ENCODE measurements at regions not wholly inside any gene's neighbourhood (a gene's known extent, or its start where the extent isn't known, plus 50 kb on each side); places are given as distances from the start of the nearest gene placed in this dataset.

DNA sequence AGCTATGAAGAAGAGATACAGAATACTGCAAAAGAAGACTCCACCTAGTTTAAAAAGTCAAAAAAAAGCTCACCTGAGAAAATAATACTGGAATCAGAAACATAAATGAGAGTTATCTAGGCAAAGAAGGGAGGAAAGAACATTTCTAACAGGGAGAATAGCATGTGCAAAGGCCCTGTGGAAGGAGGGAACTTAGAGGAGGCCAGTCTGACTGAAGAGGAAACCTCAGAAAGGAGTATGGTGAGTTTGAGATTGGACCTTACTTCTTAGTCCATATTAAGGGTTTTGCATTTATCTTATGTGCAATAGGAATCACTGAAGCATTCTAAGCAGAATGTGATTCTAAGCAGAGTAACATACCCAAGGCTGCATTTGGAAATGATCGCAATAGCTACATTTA is 193.2 kb downstream of the LNPK start:
- TF ChIP-seq YY1 (IDR thresholded peaks at IDR 0.05; ENCODE audit: low read depth) (no peak), RAD21 (IDR thresholded peaks at IDR 0.05; ENCODE audit: low read depth) (no peak), TEAD4 (IDR thresholded peaks at IDR 0.05) (no peak), ZBTB7A (IDR thresholded peaks at IDR 0.05; ENCODE audit: low read depth) (no peak), TAF1 (IDR thresholded peaks at IDR 0.05; ENCODE audit: low read depth) (no peak), NFIC (IDR thresholded peaks at IDR 0.05) (no peak), FOXM1 (IDR thresholded peaks at IDR 0.05; ENCODE audit: borderline replicate concordance, low read depth) (no peak), CREB1 (IDR thresholded peaks at IDR 0.05; ENCODE audit: low read depth) (no peak), CEBPB (IDR thresholded peaks at IDR 0.05) (no peak)
- TF ChIP-seq, protein P1, sequence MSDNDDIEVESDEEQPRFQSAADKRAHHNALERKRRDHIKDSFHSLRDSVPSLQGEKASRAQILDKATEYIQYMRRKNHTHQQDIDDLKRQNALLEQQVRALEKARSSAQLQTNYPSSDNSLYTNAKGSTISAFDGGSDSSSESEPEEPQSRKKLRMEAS (IDR thresholded peaks at IDR 0.05) = no peak
- TF ChIP-seq, protein P2, sequence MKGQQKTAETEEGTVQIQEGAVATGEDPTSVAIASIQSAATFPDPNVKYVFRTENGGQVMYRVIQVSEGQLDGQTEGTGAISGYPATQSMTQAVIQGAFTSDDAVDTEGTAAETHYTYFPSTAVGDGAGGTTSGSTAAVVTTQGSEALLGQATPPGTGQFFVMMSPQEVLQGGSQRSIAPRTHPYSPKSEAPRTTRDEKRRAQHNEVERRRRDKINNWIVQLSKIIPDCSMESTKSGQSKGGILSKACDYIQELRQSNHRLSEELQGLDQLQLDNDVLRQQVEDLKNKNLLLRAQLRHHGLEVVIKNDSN (IDR thresholded peaks at IDR 0.05) = no peak

DNA sequence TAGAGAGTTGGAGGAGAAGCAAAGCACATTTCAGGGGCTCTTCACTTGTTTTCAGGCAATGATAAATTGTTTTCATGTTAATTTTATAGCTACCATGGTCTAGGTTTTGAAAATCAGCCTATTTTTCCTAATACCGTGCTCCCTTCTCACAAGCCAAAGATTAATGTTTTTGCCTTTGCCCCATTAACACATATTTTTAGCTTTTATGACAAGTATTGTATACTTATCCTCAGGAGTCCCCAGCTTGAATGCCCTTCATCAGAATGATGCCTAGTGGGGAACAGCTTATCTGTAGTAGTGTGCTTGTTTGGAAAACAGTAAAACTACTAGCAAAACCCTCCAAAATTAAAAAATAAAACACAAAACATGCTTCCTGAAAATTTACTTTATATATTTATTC is 194.0 kb downstream of the LNPK start:
- no peak for TF ChIP-seq EGR1 (IDR thresholded peaks at IDR 0.05)
- TF ChIP-seq TEAD4 (IDR thresholded peaks at IDR 0.05) = no peak
- TF ChIP-seq RAD21 (IDR thresholded peaks at IDR 0.05; ENCODE audit: low read depth) = no peak
- no peak for TF ChIP-seq FOXM1 (IDR thresholded peaks at IDR 0.05; ENCODE audit: borderline replicate concordance, low read depth)
- TF ChIP-seq, protein P1 (IDR thresholded peaks at IDR 0.05) = no peak
- TF ChIP-seq ZBTB7A (IDR thresholded peaks at IDR 0.05; ENCODE audit: low read depth) = no peak
- no peak for TF ChIP-seq EP300 (IDR thresholded peaks at IDR 0.05; ENCODE audit: borderline replicate concordance)
- TF ChIP-seq YY1 (IDR thresholded peaks at IDR 0.05; ENCODE audit: low read depth) = no peak
- TF ChIP-seq CEBPB (IDR thresholded peaks at IDR 0.05) = no peak
- TF ChIP-seq, protein P2 (IDR thresholded peaks at IDR 0.05) = no peak
- TF ChIP-seq TCF12 (IDR thresholded peaks at IDR 0.05; ENCODE audit: low read depth) = no peak
- TF ChIP-seq, protein P3, sequence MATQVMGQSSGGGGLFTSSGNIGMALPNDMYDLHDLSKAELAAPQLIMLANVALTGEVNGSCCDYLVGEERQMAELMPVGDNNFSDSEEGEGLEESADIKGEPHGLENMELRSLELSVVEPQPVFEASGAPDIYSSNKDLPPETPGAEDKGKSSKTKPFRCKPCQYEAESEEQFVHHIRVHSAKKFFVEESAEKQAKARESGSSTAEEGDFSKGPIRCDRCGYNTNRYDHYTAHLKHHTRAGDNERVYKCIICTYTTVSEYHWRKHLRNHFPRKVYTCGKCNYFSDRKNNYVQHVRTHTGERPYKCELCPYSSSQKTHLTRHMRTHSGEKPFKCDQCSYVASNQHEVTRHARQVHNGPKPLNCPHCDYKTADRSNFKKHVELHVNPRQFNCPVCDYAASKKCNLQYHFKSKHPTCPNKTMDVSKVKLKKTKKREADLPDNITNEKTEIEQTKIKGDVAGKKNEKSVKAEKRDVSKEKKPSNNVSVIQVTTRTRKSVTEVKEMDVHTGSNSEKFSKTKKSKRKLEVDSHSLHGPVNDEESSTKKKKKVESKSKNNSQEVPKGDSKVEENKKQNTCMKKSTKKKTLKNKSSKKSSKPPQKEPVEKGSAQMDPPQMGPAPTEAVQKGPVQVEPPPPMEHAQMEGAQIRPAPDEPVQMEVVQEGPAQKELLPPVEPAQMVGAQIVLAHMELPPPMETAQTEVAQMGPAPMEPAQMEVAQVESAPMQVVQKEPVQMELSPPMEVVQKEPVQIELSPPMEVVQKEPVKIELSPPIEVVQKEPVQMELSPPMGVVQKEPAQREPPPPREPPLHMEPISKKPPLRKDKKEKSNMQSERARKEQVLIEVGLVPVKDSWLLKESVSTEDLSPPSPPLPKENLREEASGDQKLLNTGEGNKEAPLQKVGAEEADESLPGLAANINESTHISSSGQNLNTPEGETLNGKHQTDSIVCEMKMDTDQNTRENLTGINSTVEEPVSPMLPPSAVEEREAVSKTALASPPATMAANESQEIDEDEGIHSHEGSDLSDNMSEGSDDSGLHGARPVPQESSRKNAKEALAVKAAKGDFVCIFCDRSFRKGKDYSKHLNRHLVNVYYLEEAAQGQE (IDR thresholded peaks at IDR 0.05; ENCODE audit: low read depth) = no peak
- no peak for TF ChIP-seq CREB1 (IDR thresholded peaks at IDR 0.05; ENCODE audit: low read depth)
- TF ChIP-seq NFIC (IDR thresholded peaks at IDR 0.05) = no peak
- TF ChIP-seq TAF1 (IDR thresholded peaks at IDR 0.05; ENCODE audit: low read depth) = no peak

DNA sequence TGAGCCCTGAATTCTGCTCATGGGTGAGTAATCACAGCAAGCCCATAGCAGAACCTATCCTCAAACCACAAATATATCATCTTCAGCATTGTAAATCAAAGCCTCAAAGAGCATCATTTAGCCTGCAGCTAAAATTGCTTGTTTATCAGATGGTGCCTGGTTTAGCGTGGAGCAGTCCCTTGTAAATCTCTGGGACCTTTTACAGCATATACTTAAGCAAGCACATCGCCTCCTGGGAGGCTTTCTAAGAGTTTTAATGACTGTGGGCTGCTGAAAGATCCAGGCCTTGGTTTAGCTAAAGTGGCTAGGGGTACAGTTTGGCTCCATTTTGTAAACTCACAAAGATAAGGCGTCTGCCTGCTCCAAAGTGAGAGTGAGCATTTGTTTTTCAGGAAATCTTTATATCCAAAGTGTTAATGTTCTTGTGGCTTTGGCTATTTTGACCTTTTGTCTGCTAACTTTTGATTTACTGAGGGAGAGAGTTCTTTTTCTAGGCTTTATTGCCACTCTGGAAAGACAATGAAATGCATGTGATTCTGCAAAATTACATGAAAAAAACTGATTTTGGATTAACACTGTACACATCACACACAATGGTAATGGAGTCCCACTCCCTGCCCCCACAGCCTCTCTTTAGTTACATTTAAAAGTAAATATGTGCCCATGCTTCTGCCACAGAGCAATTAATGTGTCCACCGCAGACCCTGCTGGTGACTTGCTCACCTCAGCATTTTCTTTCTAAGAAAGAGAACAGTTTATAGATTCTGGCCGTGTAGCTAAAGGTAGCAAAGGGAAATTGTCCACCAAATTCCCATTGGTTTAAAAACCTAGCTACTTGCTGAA is 194.8 kb downstream of the LNPK start:
- TF ChIP-seq, protein P2 (IDR thresholded peaks at IDR 0.05) = no peak
- no peak for TF ChIP-seq TCF12 (IDR thresholded peaks at IDR 0.05; ENCODE audit: low read depth)
- TF ChIP-seq ZBTB7A (IDR thresholded peaks at IDR 0.05; ENCODE audit: low read depth) = no peak
- TF ChIP-seq EGR1 (IDR thresholded peaks at IDR 0.05) = no peak
- no peak for TF ChIP-seq CEBPB (IDR thresholded peaks at IDR 0.05)
- TF ChIP-seq, protein P1 (IDR thresholded peaks at IDR 0.05) = no peak
- TF ChIP-seq YY1 (IDR thresholded peaks at IDR 0.05; ENCODE audit: low read depth) = no peak

DNA sequence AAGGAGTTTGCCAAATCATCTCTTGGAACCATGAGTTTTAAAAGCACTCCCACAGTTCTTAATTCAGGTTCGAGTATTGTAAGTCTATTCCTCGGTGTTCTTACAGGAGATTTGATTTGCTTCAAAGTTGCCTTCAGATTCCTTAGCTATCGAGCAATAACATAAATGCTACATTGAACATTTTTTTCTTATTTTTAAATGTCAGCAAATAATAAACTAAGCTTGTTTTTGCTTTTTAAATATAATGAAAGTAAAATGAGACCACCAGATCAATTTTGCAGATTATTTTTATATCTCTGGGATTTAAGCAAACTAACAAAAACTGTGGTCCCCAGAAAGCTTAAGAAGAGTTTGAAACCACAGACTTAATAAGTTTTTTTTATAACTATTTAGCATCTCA is 195.5 kb downstream of the LNPK start:
- TF ChIP-seq CEBPB (IDR thresholded peaks at IDR 0.05) (no peak), CREB1 (IDR thresholded peaks at IDR 0.05; ENCODE audit: low read depth) (no peak), TCF12 (IDR thresholded peaks at IDR 0.05; ENCODE audit: low read depth) (no peak), TAF1 (IDR thresholded peaks at IDR 0.05; ENCODE audit: low read depth) (no peak), NFIC (IDR thresholded peaks at IDR 0.05) (no peak)
- TF ChIP-seq, protein P3 (IDR thresholded peaks at IDR 0.05; ENCODE audit: low read depth) = no peak
- TF ChIP-seq, protein P2 (IDR thresholded peaks at IDR 0.05) = no peak

DNA sequence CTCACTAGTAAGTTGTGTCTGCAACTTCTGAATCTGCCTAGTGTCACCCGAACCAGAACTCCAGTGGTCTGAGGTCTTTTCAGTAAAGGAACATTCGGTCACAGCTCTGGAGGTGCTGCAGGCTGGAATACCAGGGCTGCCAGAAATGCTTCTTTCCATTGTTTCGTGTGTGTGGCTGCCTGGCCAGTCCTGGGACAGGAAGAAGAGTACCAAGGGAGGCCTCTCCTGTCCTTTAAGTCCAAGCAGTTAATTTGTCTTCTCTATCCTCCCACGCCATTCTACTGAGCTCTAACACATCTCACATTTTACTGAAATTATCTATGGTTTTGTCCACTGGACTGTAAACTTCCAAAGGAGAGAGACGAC is 196.0 kb downstream of the LNPK start:
- no peak for TF ChIP-seq RAD21 (IDR thresholded peaks at IDR 0.05; ENCODE audit: low read depth)
- TF ChIP-seq CREB1 (IDR thresholded peaks at IDR 0.05; ENCODE audit: low read depth) = no peak
- TF ChIP-seq CEBPB (IDR thresholded peaks at IDR 0.05) = no peak
- no peak for TF ChIP-seq EGR1 (IDR thresholded peaks at IDR 0.05)
- TF ChIP-seq, protein P2 (IDR thresholded peaks at IDR 0.05) = no peak
- TF ChIP-seq ZBTB7A (IDR thresholded peaks at IDR 0.05; ENCODE audit: low read depth) = no peak
- no peak for TF ChIP-seq TEAD4 (IDR thresholded peaks at IDR 0.05)
- no peak for TF ChIP-seq YY1 (IDR thresholded peaks at IDR 0.05; ENCODE audit: low read depth)
- TF ChIP-seq FOXM1 (IDR thresholded peaks at IDR 0.05; ENCODE audit: borderline replicate concordance, low read depth) = no peak
- TF ChIP-seq, protein P1 (IDR thresholded peaks at IDR 0.05) = no peak
- TF ChIP-seq, protein P3 (IDR thresholded peaks at IDR 0.05; ENCODE audit: low read depth) = no peak
- TF ChIP-seq NFIC (IDR thresholded peaks at IDR 0.05) = no peak
- no peak for TF ChIP-seq TAF1 (IDR thresholded peaks at IDR 0.05; ENCODE audit: low read depth)
- TF ChIP-seq TCF12 (IDR thresholded peaks at IDR 0.05; ENCODE audit: low read depth) = no peak
- TF ChIP-seq EP300 (IDR thresholded peaks at IDR 0.05; ENCODE audit: borderline replicate concordance) = no peak
